HL-60 (cell line): ENCODE measurements at regions not wholly inside any gene's neighbourhood (a gene's known extent, or its start where the extent isn't known, plus 50 kb on each side); places are given as distances from the start of the nearest gene placed in this dataset.

ENCODE experiments used
- GABPA ChIP-seq: IDR thresholded peaks from 2 replicates; pipeline ENCODE4 v1.6.1; 2012; ENCODE audit warnings: low read depth
- TF ChIP-seq, protein P1 (sequence below): IDR thresholded peaks from one replicate; pipeline ENCODE4 v1.5.1; 2011; ENCODE audit warnings: low read length, control low read depth, inconsistent platforms; ENCODE audit not compliant: insufficient read depth

DNA sequence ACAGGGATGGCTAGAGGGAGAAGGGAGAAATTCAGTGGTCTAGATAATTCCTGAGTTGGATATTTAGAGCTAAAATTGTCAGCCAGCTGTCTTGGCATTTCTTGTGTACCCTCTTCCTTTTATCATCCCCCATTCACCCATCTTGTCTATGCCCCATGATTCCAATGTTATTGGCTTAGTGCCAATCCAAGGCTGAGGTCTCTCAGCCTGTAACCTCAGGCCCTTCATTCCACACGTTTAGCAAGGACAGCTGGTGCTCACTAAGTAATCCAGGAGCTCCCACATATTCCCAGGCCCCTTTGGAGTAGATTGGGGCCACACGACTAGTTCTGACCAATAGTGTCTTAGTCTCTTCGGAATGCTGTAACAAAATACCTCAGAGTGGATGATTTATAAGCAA lies 112.4 kb upstream of the ATXN1 start:
- TF ChIP-seq, protein P1, sequence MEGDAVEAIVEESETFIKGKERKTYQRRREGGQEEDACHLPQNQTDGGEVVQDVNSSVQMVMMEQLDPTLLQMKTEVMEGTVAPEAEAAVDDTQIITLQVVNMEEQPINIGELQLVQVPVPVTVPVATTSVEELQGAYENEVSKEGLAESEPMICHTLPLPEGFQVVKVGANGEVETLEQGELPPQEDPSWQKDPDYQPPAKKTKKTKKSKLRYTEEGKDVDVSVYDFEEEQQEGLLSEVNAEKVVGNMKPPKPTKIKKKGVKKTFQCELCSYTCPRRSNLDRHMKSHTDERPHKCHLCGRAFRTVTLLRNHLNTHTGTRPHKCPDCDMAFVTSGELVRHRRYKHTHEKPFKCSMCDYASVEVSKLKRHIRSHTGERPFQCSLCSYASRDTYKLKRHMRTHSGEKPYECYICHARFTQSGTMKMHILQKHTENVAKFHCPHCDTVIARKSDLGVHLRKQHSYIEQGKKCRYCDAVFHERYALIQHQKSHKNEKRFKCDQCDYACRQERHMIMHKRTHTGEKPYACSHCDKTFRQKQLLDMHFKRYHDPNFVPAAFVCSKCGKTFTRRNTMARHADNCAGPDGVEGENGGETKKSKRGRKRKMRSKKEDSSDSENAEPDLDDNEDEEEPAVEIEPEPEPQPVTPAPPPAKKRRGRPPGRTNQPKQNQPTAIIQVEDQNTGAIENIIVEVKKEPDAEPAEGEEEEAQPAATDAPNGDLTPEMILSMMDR, result no peak
- TF ChIP-seq GABPA, result no peak
